H1 (cell line): ENCODE measurements at regions not wholly inside any gene's neighbourhood (a gene's known extent, or its start where the extent isn't known, plus 50 kb on each side); places are given as distances from the start of the nearest gene placed in this dataset.

ENCODE experiments used
- CTCF ChIA-PET: fragments of 300-600 bp; sonication (Branson Sonifier 250); formaldehyde crosslinking; loops from one replicate; lab custom pipeline; 2021; ENCODE audit not compliant: partially characterized antibody; lab: Charles Lee
- POLR2A ChIA-PET: fragments of 300-600 bp; sonication (Branson Sonifier 250); formaldehyde crosslinking; loops from one replicate; lab custom pipeline; 2021; ENCODE audit warnings: inconsistent platforms; ENCODE audit not compliant: partially characterized antibody; lab: Charles Lee
- DNase-seq, 2 experiments: peaks; one replicate each; pipeline versions ENCODE4 v3.0.0 to v3.0.0-alpha.2; 2010 to 2022; ENCODE audit warnings: low spot score in 2 of 2, low read depth in 1 of 2, mixed read lengths in 1 of 2
- FAIRE-seq: peaks from 2 replicates; lab custom pipeline; 2011; peaks lifted over from hg19 to GRCh38; lab: Jason Lieb, UNC
- H2AFZ ChIP-seq: 2 replicates; pipeline ENCODE4 v1.8.1; 2012; ENCODE audit warnings: low read length, inconsistent platforms
- H2AK5ac ChIP-seq: 2 replicates; pipeline ENCODE4 v1.6.1; 2013; ENCODE audit warnings: low read depth, low read length
- H2BK120ac ChIP-seq: replicated peaks from 2 replicates; pipeline ENCODE3; 2013; ENCODE audit warnings: low read depth, low read length, inconsistent platforms
- H2BK12ac ChIP-seq: 2 replicates; pipeline ENCODE4 v1.6.1; 2013; ENCODE audit warnings: low read depth, low read length
- H2BK15ac ChIP-seq: 2 replicates; pipeline ENCODE4 v1.6.1; 2013; ENCODE audit warnings: low read length
- H2BK20ac ChIP-seq: 2 replicates; pipeline ENCODE4 v1.6.1; 2013; ENCODE audit warnings: low read length
- H2BK5ac ChIP-seq: 2 replicates; pipeline ENCODE4 v1.6.1; 2013; ENCODE audit warnings: low read depth, low read length
- H3K14ac ChIP-seq: 2 replicates; pipeline ENCODE4 v1.6.1; 2013; ENCODE audit warnings: inconsistent platforms; ENCODE audit not compliant: insufficient read length
- H3K18ac ChIP-seq: 2 replicates; pipeline ENCODE4 v1.6.1; 2013; ENCODE audit warnings: low read length; ENCODE audit errors: extremely low read depth
- H3K23ac ChIP-seq: 2 replicates; pipeline ENCODE4 v1.6.1; 2013; ENCODE audit warnings: inconsistent platforms; ENCODE audit not compliant: insufficient read length
- H3K23me2 ChIP-seq: 2 replicates; pipeline ENCODE4 v1.6.1; 2013; ENCODE audit warnings: low read depth, low read length
- H3K27ac ChIP-seq: 2 replicates; pipeline ENCODE4 v1.6.1; 2011; ENCODE audit warnings: low read depth, low read length, inconsistent platforms
- H3K27me3 ChIP-seq, 4 experiments: replicated peaks in 1 of 4; 1 replicate in 1 of 4; 2 replicates in 3 of 4; pipeline versions ENCODE4 v1.6.1 to v1.8.1; 2011 to 2013; ENCODE audit warnings: low read length in 3 of 4, mild to moderate bottlenecking in 3 of 4, inconsistent platforms in 2 of 4, mixed read lengths in 2 of 4, moderate library complexity in 1 of 4; ENCODE audit not compliant: control insufficient read depth in 3 of 4, insufficient read depth in 3 of 4; ENCODE audit errors: extremely low read depth in 1 of 4
- H3K36me3 ChIP-seq, 4 experiments: 2 replicates each; pipeline versions ENCODE4 v1.6.1 to v1.8.1; 2011 to 2013; ENCODE audit warnings: mild to moderate bottlenecking in 4 of 4, low read length in 3 of 4, moderate library complexity in 2 of 4, control low read depth in 1 of 4, inconsistent platforms in 1 of 4; ENCODE audit not compliant: insufficient read depth in 4 of 4, control insufficient read depth in 2 of 4
- H3K4ac ChIP-seq: replicated peaks from 2 replicates; pipeline ENCODE3; 2013; ENCODE audit warnings: low read length, low read depth, mixed read lengths, inconsistent platforms; ENCODE audit not compliant: insufficient read length
- H3K4me1 ChIP-seq, 4 experiments: replicated peaks in 1 of 4; 1 replicate in 1 of 4; 2 replicates in 3 of 4; pipeline versions ENCODE4 v1.6.1 to v1.8.1; 2011 to 2013; ENCODE audit warnings: low read length in 3 of 4, inconsistent platforms in 2 of 4, mixed read lengths in 1 of 4; ENCODE audit not compliant: insufficient read depth in 4 of 4, control insufficient read depth in 3 of 4
- H3K4me2 ChIP-seq, 2 experiments: 2 replicates each; pipeline versions ENCODE4 v1.6.1 to v1.8.1; 2011 to 2013; ENCODE audit warnings: low read depth in 2 of 2, low read length in 2 of 2, control low read depth in 1 of 2, inconsistent platforms in 1 of 2, mild to moderate bottlenecking in 1 of 2; ENCODE audit not compliant: insufficient read depth in 1 of 2
- H3K4me3 ChIP-seq, 4 experiments: fragments of 200-600, 300-600 bp in 1 of 4; sonication (generic), shearing (Covaris generic), sonication (Bioruptor Twin) in 1 of 4; 2 replicates each; pipeline versions ENCODE4 v1.5.1 to v1.8.1; 2011 to 2016; ENCODE audit warnings: low read length in 4 of 4, low read depth in 3 of 4, control low read depth in 2 of 4, inconsistent platforms in 2 of 4, mild to moderate bottlenecking in 2 of 4, mixed read lengths in 1 of 4, moderate library complexity in 1 of 4; ENCODE audit not compliant: insufficient read depth in 2 of 4; ENCODE audit errors: extremely low read depth in 1 of 4
- H3K56ac ChIP-seq: replicated peaks from 2 replicates; pipeline ENCODE3; 2013; ENCODE audit warnings: low read depth, mild to moderate bottlenecking, mixed read lengths, low read length, inconsistent platforms; ENCODE audit not compliant: insufficient read length
- H3K79me1 ChIP-seq: 2 replicates; pipeline ENCODE4 v1.6.1; 2013; ENCODE audit warnings: low read depth, low read length, control low read depth
- H3K79me2 ChIP-seq, 2 experiments: 2 replicates each; pipeline versions ENCODE4 v1.6.1 to v1.8.1; 2012 to 2013; ENCODE audit warnings: low read length in 2 of 2, mild to moderate bottlenecking in 2 of 2, inconsistent platforms in 1 of 2; ENCODE audit not compliant: insufficient read depth in 2 of 2, control insufficient read depth in 1 of 2
- H3K9ac ChIP-seq, 4 experiments: replicated peaks in 1 of 4; 1 replicate in 1 of 4; 2 replicates in 3 of 4; pipeline versions ENCODE4 v1.6.1 to v1.8.1; 2011 to 2013; ENCODE audit warnings: low read depth in 3 of 4, low read length in 3 of 4, control low read depth in 2 of 4, mild to moderate bottlenecking in 2 of 4, moderate library complexity in 2 of 4, inconsistent platforms in 1 of 4; ENCODE audit errors: extremely low read depth in 1 of 4
- H3K9me3 ChIP-seq, 2 experiments: 2 replicates each; pipeline versions ENCODE4 v1.6.1 to v1.8.1; 2012 to 2013; ENCODE audit warnings: mild to moderate bottlenecking in 2 of 2, moderate library complexity in 2 of 2, control low read depth in 1 of 2, inconsistent platforms in 1 of 2, low read depth in 1 of 2, low read length in 1 of 2, mixed read lengths in 1 of 2; ENCODE audit not compliant: insufficient read depth in 2 of 2
- H4K20me1 ChIP-seq, 2 experiments: replicated peaks in 1 of 2; 2 replicates each; pipeline versions ENCODE3 to v1.8.1; 2011 to 2013; ENCODE audit warnings: inconsistent platforms in 2 of 2, low read length in 2 of 2, mild to moderate bottlenecking in 1 of 2; ENCODE audit not compliant: insufficient read depth in 2 of 2, control insufficient read depth in 1 of 2
- H4K5ac ChIP-seq: 2 replicates; pipeline ENCODE4 v1.6.1; 2013; ENCODE audit warnings: low read length, low read depth, mixed read lengths, inconsistent platforms; ENCODE audit not compliant: insufficient read length
- H4K8ac ChIP-seq: 2 replicates; pipeline ENCODE4 v1.8.0; 2013; ENCODE audit warnings: mild to moderate bottlenecking, moderate library complexity, low read length, inconsistent platforms; ENCODE audit not compliant: insufficient read depth; ENCODE audit errors: extremely low read depth
- H4K91ac ChIP-seq: replicated peaks from 2 replicates; pipeline ENCODE3; 2013; ENCODE audit warnings: low read length, mixed read lengths, inconsistent platforms; ENCODE audit not compliant: insufficient read length
- KDM4A ChIP-seq: IDR thresholded peaks from one replicate; pipeline ENCODE4 v1.7.1; 2012; ENCODE audit warnings: low read depth, mild to moderate bottlenecking, moderate library complexity, low read length, inconsistent platforms; ENCODE audit not compliant: severe bottlenecking
- WGBS, 2 experiments: shearing (Covaris generic) in 1 of 2; methylation state at CpG; one replicate each; pipeline versions ENCODE4 v1.1.6 to v1.1.7; 2013 to 2015; ENCODE audit warnings: low lambda C conversion rate in 2 of 2, mixed read lengths in 2 of 2, inconsistent platforms in 1 of 2, low coverage in 1 of 2, missing lambda C conversion rate in 1 of 2; ENCODE audit not compliant: insufficient replicate concordance in 2 of 2, insufficient coverage in 1 of 2, insufficient read length in 1 of 2; ENCODE audit errors: extremely low coverage in 1 of 2, missing lambda C conversion rate in 1 of 2; 5-methylcytosine and 5-hydroxymethylcytosine counted together
- TF ChIP-seq, protein P1 (sequence below): IDR thresholded peaks from 2 replicates; pipeline ENCODE4 v1.6.1; 2012; ENCODE audit warnings: low read length, inconsistent platforms

DNA sequence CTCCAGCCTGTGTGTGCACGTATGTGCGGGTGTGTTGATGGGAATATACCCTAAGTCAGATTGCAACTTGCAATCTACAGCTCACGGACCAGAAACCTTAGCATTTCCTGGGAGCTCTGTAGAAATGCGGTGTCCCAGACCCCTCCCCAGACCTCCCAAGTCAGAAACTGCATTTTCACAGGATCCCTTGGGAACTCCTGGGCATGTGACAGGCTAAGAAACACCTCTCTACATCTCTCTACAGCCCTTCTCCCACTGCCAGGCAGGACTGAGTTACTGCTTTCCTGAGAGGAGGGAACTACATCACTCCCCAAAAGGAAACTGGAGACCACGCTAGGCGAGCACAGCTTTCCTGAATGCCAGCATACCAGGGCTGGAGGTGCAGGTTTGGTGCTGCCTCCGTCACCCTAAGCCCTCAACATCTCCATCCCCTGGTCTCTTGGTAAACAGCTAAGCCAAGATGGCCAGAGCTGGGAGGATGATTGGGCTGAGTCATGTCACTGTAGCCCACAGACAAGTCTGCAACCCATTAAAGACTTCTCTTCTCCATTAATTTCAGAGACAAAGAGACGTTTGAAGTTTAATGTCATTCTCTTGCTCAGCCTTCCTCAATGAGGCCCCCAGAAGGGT lies 194.4 kb downstream of the BMP7 start:
- Histone ChIP-seq H3K27ac (no peak overlapping the region), H2BK5ac (no peak overlapping the region), H4K20me1 (no peaks in the 10 kb centered on the region), H3K4me3 (peak overlapping the region in 1 of 4 experiments; percentile 59; a peak in 2 of 8 replicates), H4K5ac (no peak overlapping the region), H3K4me1 (peaks cover 4 to 18% (median 9%) of the 10 kb centered on the region in 4 experiments), H3K79me1 (no peaks in the 10 kb centered on the region), H2AFZ (no peak overlapping the region), H3K23ac (no peak overlapping the region), H3K9me3 (no peaks in the 10 kb centered on the region), H3K79me2 (no peaks in the 10 kb centered on the region), H2BK12ac (peak overlapping the region; percentile 82; the same call in 1 of the 2 replicates), H3K56ac (no peak overlapping the region), H4K8ac (no peak overlapping the region), H2BK15ac (peak overlapping the region; percentile 47; the same call in 1 of the 2 replicates), H3K4me2 (peak overlapping the region; percentile 73 to 92), H3K23me2 (peaks cover 3% of the 10 kb centered on the region), H3K4ac (no peak overlapping the region), H3K36me3 (no peaks in the 10 kb centered on the region), H3K27me3 (peaks cover 4 to 27% (median 19%) of the 10 kb centered on the region in 4 experiments), H2BK120ac (no peak overlapping the region), H2BK20ac (no peak overlapping the region), H3K14ac (no peak overlapping the region)
- no peak for FAIRE-seq
- POLR2A ChIA-PET = interaction anchor here (0.6 to 1.5 kb wide), 3 partner anchors 9 to 447 kb away, joined by 3 to 4 read pairs (median 3); no protein-coding TSS in a partner anchor
- DNase-seq = no peak
- TF ChIP-seq, protein P1, sequence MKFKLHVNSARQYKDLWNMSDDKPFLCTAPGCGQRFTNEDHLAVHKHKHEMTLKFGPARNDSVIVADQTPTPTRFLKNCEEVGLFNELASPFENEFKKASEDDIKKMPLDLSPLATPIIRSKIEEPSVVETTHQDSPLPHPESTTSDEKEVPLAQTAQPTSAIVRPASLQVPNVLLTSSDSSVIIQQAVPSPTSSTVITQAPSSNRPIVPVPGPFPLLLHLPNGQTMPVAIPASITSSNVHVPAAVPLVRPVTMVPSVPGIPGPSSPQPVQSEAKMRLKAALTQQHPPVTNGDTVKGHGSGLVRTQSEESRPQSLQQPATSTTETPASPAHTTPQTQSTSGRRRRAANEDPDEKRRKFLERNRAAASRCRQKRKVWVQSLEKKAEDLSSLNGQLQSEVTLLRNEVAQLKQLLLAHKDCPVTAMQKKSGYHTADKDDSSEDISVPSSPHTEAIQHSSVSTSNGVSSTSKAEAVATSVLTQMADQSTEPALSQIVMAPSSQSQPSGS = no peak
- peak; percentile 5 for TF ChIP-seq KDM4A
- TF ChIP-seq, all 59 proteins: peak for 1
- 53% methylated on average over 8 of the region's 8 CpGs; no CpG with 5 or more reads in 1 of the 2 experiments for WGBS, 2 experiments
- CTCF ChIA-PET = interaction anchor here (0.8 to 4.3 kb wide), 14 partner anchors 11 to 588 kb away, joined by 3 to 24 read pairs (median 4); no protein-coding TSS in a partner anchor
- H4K91ac ChIP-seq = no peak overlapping the region
- H3K9ac ChIP-seq = no peak overlapping the region
- peak overlapping the region; percentile 84 for H3K18ac ChIP-seq
- peak overlapping the region; percentile 98 for H2AK5ac ChIP-seq
